K562 (cell line): ENCODE measurements at regions not wholly inside any gene's neighbourhood (a gene's known extent, or its start where the extent isn't known, plus 50 kb on each side); places are given as distances from the start of the nearest gene placed in this dataset.

Experiments
- ATAC-seq: fragments of 200-7000 bp; cut with Tn5 transposase; 3 replicates; pipeline ENCODE4 v1.9.1; 2020; ENCODE audit warnings: moderate library complexity
- BruUV-seq: library from RNA; stranded (reverse); fragments of 400-500 nt; replicated peaks from 2 replicates; lab custom pipeline; 2021; lab: Mats Ljungman, UMichigan
- CTCF ChIA-PET: fragments of 300-600 bp; formaldehyde crosslinking; extraction: SDS; loops from one replicate; lab custom pipeline; 2021; ENCODE audit warnings: low intra/inter-chr PET ratio; lab: Yijun Ruan, JAX
- POLR2A ChIA-PET: fragments of 300-600, 350-650 bp; sonication (Branson Sonifier 250); formaldehyde crosslinking; extraction: SDS; loops from one replicate; lab custom pipeline; 2021; ENCODE audit warnings: antibody characterized with exemption, inconsistent platforms; lab: Yijun Ruan, JAX
- DNase-seq, 4 experiments: peaks; one replicate each; pipeline versions ENCODE4 v3.0.0 to v3.0.0-alpha.2; 2011 to 2018; ENCODE audit warnings: low spot score in 3 of 4, mixed read lengths in 3 of 4; ENCODE audit errors: extremely low read depth in 1 of 4
- FAIRE-seq: peaks from 2 replicates; lab custom pipeline; 2011; peaks lifted over from hg19 to GRCh38; lab: Jason Lieb, UNC
- H2AFZ ChIP-seq: 2 replicates; pipeline ENCODE4 v1.6.0; 2011; ENCODE audit warnings: low read depth, low read length, control low read depth, inconsistent platforms
- H3K27ac ChIP-seq: fragments of 200-600 bp; 3 replicates; pipeline ENCODE4 v1.8.0; 2011; ENCODE audit warnings: low read depth, mild to moderate bottlenecking, control low read depth, inconsistent platforms, low read length, moderate library complexity, mixed read lengths; ENCODE audit errors: extremely low read depth
- H3K27me3 ChIP-seq, 2 experiments: fragments of 300-600 bp in 1 of 2; 2 replicates in 1 of 2; 3 replicates in 1 of 2; pipeline versions ENCODE4 v1.6.0 to v1.8.0; 2011; ENCODE audit warnings: inconsistent platforms in 2 of 2, low read length in 2 of 2, mild to moderate bottlenecking in 1 of 2, mixed read lengths in 1 of 2, moderate library complexity in 1 of 2; ENCODE audit not compliant: control insufficient read depth in 2 of 2, insufficient read depth in 2 of 2
- H3K36me3 ChIP-seq: fragments of 300-600 bp; 3 replicates; pipeline ENCODE4 v1.8.0; 2011; ENCODE audit warnings: mild to moderate bottlenecking, low read length, inconsistent platforms; ENCODE audit not compliant: control insufficient read depth, insufficient read depth
- H3K4me1 ChIP-seq, 2 experiments: fragments of 200-600 bp in 1 of 2; replicated peaks in 1 of 2; 2 replicates in 1 of 2; 3 replicates in 1 of 2; pipeline versions ENCODE4 v1.5.1 to v1.8.0; 2011; ENCODE audit warnings: inconsistent platforms in 2 of 2, low read length in 2 of 2, mild to moderate bottlenecking in 1 of 2, mixed read lengths in 1 of 2, moderate library complexity in 1 of 2; ENCODE audit not compliant: control insufficient read depth in 2 of 2, insufficient read depth in 2 of 2
- H3K4me2 ChIP-seq: 2 replicates; pipeline ENCODE4 v1.6.1; 2011; ENCODE audit warnings: low read length, control low read depth, inconsistent platforms, mixed read lengths; ENCODE audit not compliant: insufficient read depth
- H3K4me3 ChIP-seq: fragments of 200-600 bp; sonication (generic), shearing (Covaris generic); 2 replicates; pipeline ENCODE4 v1.5.1; 2016; ENCODE audit warnings: control low read depth, inconsistent platforms
- H3K79me2 ChIP-seq: fragments of 200-600 bp; 3 replicates; pipeline ENCODE4 v1.8.0; 2011; ENCODE audit warnings: low read length, inconsistent platforms; ENCODE audit not compliant: control insufficient read depth, insufficient read depth
- H3K9ac ChIP-seq, 2 experiments: 2 replicates each; pipeline versions ENCODE4 v1.6.0 to v1.6.1; 2011; ENCODE audit warnings: low read depth in 2 of 2, low read length in 2 of 2, control low read depth in 1 of 2, inconsistent platforms in 1 of 2, mild to moderate bottlenecking in 1 of 2, mixed read lengths in 1 of 2; ENCODE audit not compliant: insufficient read depth in 1 of 2
- H3K9me1 ChIP-seq: one replicate; pipeline ENCODE4 v1.6.0; 2011; ENCODE audit warnings: inconsistent platforms, mild to moderate bottlenecking, low read length, moderate library complexity; ENCODE audit not compliant: control insufficient read depth, insufficient read depth
- H3K9me3 ChIP-seq: replicated peaks from 2 replicates; pipeline ENCODE4 v1.5.1; 2011; ENCODE audit warnings: low read depth, low read length, inconsistent platforms; ENCODE audit not compliant: control insufficient read depth, insufficient read depth
- H4K20me1 ChIP-seq: replicated peaks from 2 replicates; pipeline ENCODE4 v1.6.1; 2011; ENCODE audit warnings: low read length, inconsistent platforms, mixed read lengths; ENCODE audit not compliant: control insufficient read depth, insufficient read depth
- CBX5 ChIP-seq: IDR thresholded peaks from 2 replicates; pipeline ENCODE4 v1.6.1; 2014; ENCODE audit warnings: low read depth, borderline replicate concordance
- KDM4B ChIP-seq, 2 experiments: fragments of 450-650 bp in 1 of 2; sonication (generic) in 1 of 2; IDR thresholded peaks; 2 replicates each; pipeline ENCODE4 v1.6.1; 2016 to 2017; ENCODE audit warnings: borderline replicate concordance in 2 of 2, antibody characterized with exemption in 1 of 2, low read depth in 1 of 2, mild to moderate bottlenecking in 1 of 2
- SMAD3 ChIP-seq: fragments of 450-650 bp; formaldehyde crosslinking; conservative IDR thresholded peaks from 2 replicates; pipeline ENCODE4 v1.4.0; 2020; ENCODE audit warnings: mild to moderate bottlenecking
- ZFX ChIP-seq: sonication (generic); formaldehyde crosslinking; IDR thresholded peaks from 2 replicates; pipeline ENCODE4 v1.8.0; 2022; ENCODE audit warnings: mild to moderate bottlenecking, missing genetic modification reagents, moderate library complexity
- ZNF174 ChIP-seq: fragments of 250-450 bp; sonication (Bioruptor Pico); IDR thresholded peaks from 2 replicates; pipeline ENCODE4 v1.4.0; 2020; ENCODE audit warnings: mild to moderate bottlenecking
- WGBS: fragments of 100-300 bp; shearing (Covaris generic); methylation state at CpG from one replicate; pipeline ENCODE4 v1.1.6; 2016; ENCODE audit warnings: low coverage, mixed read lengths; ENCODE audit not compliant: insufficient coverage; ENCODE audit errors: missing lambda C conversion rate; 5-methylcytosine and 5-hydroxymethylcytosine counted together
- in situ Hi-C: fragments of 300-500 bp; cut with MboI; formaldehyde crosslinking; loops from 4 replicates; pipeline ENCODE4 v1.15.0; 2018; ENCODE audit warnings: inconsistent platforms, mixed read lengths
- intact Hi-C: fragments of 100-400 bp; cut with micrococcal nuclease; formaldehyde crosslinking; loops from 2 replicates; pipeline ENCODE4 v1.14.2; 2022
- TF ChIP-seq, protein P1 (sequence below): sonication (generic); formaldehyde crosslinking; IDR thresholded peaks from 2 replicates; pipeline ENCODE4 v1.8.0; 2022; ENCODE audit warnings: missing genetic modification reagents, mild to moderate bottlenecking, borderline replicate concordance
- TF ChIP-seq, protein P2 (sequence below): fragments of 450-650 bp; IDR thresholded peaks from one replicate; pipeline ENCODE4 v1.6.1; 2018; ENCODE audit warnings: mild to moderate bottlenecking, moderate library complexity; ENCODE audit not compliant: partially characterized antibody
- TF ChIP-seq, protein P3 (sequence below), 2 experiments: fragments of 150-350 bp in 1 of 2; IDR thresholded peaks; 2 replicates each; pipeline ENCODE4 v1.6.1; 2012 to 2016; ENCODE audit warnings: low read depth in 2 of 2, low read length in 2 of 2, mild to moderate bottlenecking in 1 of 2, moderate library complexity in 1 of 2

DNA sequence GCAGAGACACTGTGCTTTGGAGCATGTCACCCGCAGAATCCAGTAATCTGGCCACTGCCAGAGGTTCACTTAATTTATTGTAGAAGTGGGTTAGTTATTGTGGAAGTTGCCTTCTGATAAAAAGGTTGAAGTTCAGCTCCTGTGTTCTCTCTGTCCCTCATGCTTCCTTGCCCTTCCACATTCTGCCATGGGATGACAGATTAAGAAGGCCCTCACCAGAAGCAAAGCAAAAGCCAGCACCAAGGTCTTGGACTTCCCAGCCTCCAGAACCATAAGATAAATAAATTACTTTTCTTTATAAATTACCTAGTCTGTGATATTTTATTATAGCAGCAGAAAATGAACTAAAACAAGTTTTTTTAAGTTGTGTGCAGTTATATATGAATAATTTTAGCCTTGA, 145.0 kb upstream of the SH3BP4 start:
- Histone ChIP-seq H3K79me2 (no peaks in the 10 kb centered on the region), H3K4me3 (no peak overlapping the region), H4K20me1 (no peaks in the 10 kb centered on the region), H3K27ac (no peak overlapping the region), H3K36me3 (no peaks in the 10 kb centered on the region), H3K4me1 (no peaks in the 10 kb centered on the region), H2AFZ (no peak overlapping the region), H3K4me2 (no peak overlapping the region), H3K9ac (no peak overlapping the region), H3K9me3 (no peaks in the 10 kb centered on the region), H3K9me1 (no peaks in the 10 kb centered on the region), H3K27me3 (no peaks in the 10 kb centered on the region)
- no peak for DNase-seq
- no TSS peak for BruUV-seq
- ChIA-PET CTCF (no interaction called here), POLR2A (no interaction called here)
- intact Hi-C loops (no loop called here), in situ Hi-C loops (no loop called here)
- no peak for TF ChIP-seq ZFX
- 0% methylated on average over 1 of the region's 1 CpG for WGBS
- no peak for ATAC-seq
- no peak for FAIRE-seq

DNA sequence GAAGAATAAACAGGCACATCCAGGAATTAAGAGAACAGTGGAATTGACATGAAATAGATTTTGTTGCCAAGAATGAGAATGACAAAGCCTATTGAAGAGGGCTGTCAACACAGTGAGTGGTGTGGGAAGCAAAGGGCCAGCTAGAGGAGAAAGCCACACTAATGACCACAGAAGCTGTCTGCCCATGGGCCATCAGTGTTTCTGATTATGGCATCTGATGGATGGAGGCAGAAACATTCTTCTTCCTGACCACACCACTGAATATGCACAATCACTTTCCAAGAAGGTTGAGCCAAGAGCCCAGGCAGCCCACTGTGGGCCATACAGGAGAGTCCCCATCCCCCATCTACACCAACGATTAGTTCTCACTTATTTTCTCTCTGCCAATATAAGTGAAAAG, 146.0 kb upstream of the SH3BP4 start:
- no TSS peak for BruUV-seq
- WGBS: 0% methylated on average over 1 of the region's 1 CpG
- intact Hi-C loops (no loop called here), in situ Hi-C loops (no loop called here)
- Histone ChIP-seq H3K9me3 (no peaks in the 10 kb centered on the region), H3K36me3 (no peaks in the 10 kb centered on the region), H3K4me3 (no peak overlapping the region), H3K4me1 (no peaks in the 10 kb centered on the region), H3K27me3 (no peaks in the 10 kb centered on the region), H3K79me2 (no peaks in the 10 kb centered on the region), H3K27ac (no peak overlapping the region), H2AFZ (no peak overlapping the region), H3K9me1 (no peaks in the 10 kb centered on the region), H3K9ac (no peak overlapping the region), H4K20me1 (no peaks in the 10 kb centered on the region), H3K4me2 (no peak overlapping the region)
- ChIA-PET CTCF (no interaction called here), POLR2A (no interaction called here)
- ATAC-seq (no peak), DNase-seq (no peak), FAIRE-seq (no peak)
- TF ChIP-seq SMAD3 (CRISPR knock-in tag) (no peak), ZNF174 (CRISPR knock-in tag) (no peak), CBX5 (no peak), KDM4B (IDR thresholded peaks at IDR 0.05; ENCODE audit: borderline replicate concordance in 2 of 2, low read depth in 1 of 2) (no peak)
- TF ChIP-seq, protein P1, sequence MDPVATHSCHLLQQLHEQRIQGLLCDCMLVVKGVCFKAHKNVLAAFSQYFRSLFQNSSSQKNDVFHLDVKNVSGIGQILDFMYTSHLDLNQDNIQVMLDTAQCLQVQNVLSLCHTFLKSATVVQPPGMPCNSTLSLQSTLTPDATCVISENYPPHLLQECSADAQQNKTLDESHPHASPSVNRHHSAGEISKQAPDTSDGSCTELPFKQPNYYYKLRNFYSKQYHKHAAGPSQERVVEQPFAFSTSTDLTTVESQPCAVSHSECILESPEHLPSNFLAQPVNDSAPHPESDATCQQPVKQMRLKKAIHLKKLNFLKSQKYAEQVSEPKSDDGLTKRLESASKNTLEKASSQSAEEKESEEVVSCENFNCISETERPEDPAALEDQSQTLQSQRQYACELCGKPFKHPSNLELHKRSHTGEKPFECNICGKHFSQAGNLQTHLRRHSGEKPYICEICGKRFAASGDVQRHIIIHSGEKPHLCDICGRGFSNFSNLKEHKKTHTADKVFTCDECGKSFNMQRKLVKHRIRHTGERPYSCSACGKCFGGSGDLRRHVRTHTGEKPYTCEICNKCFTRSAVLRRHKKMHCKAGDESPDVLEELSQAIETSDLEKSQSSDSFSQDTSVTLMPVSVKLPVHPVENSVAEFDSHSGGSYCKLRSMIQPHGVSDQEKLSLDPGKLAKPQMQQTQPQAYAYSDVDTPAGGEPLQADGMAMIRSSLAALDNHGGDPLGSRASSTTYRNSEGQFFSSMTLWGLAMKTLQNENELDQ (CRISPR knock-in tag): no peak
- TF ChIP-seq, protein P2, sequence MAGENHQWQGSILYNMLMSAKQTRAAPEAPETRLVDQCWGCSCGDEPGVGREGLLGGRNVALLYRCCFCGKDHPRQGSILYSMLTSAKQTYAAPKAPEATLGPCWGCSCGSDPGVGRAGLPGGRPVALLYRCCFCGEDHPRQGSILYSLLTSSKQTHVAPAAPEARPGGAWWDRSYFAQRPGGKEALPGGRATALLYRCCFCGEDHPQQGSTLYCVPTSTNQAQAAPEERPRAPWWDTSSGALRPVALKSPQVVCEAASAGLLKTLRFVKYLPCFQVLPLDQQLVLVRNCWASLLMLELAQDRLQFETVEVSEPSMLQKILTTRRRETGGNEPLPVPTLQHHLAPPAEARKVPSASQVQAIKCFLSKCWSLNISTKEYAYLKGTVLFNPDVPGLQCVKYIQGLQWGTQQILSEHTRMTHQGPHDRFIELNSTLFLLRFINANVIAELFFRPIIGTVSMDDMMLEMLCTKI: no peak
- TF ChIP-seq, protein P3, sequence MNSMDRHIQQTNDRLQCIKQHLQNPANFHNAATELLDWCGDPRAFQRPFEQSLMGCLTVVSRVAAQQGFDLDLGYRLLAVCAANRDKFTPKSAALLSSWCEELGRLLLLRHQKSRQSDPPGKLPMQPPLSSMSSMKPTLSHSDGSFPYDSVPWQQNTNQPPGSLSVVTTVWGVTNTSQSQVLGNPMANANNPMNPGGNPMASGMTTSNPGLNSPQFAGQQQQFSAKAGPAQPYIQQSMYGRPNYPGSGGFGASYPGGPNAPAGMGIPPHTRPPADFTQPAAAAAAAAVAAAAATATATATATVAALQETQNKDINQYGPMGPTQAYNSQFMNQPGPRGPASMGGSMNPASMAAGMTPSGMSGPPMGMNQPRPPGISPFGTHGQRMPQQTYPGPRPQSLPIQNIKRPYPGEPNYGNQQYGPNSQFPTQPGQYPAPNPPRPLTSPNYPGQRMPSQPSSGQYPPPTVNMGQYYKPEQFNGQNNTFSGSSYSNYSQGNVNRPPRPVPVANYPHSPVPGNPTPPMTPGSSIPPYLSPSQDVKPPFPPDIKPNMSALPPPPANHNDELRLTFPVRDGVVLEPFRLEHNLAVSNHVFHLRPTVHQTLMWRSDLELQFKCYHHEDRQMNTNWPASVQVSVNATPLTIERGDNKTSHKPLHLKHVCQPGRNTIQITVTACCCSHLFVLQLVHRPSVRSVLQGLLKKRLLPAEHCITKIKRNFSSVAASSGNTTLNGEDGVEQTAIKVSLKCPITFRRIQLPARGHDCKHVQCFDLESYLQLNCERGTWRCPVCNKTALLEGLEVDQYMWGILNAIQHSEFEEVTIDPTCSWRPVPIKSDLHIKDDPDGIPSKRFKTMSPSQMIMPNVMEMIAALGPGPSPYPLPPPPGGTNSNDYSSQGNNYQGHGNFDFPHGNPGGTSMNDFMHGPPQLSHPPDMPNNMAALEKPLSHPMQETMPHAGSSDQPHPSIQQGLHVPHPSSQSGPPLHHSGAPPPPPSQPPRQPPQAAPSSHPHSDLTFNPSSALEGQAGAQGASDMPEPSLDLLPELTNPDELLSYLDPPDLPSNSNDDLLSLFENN (IDR thresholded peaks at IDR 0.05; ENCODE audit: low read depth in 2 of 2, low read length in 2 of 2): no peak
